K562 (cell line): ENCODE measurements at regions not wholly inside any gene's neighbourhood (a gene's known extent, or its start where the extent isn't known, plus 50 kb on each side); places are given as distances from the start of the nearest gene placed in this dataset.

Experiments
- ATAC-seq: fragments of 200-7000 bp; cut with Tn5 transposase; 3 replicates; pipeline ENCODE4 v1.9.1; 2020; ENCODE audit warnings: moderate library complexity
- BruUV-seq: library from RNA; stranded (reverse); fragments of 400-500 nt; replicated peaks from 2 replicates; lab custom pipeline; 2021; lab: Mats Ljungman, UMichigan
- CTCF ChIA-PET: fragments of 300-600 bp; formaldehyde crosslinking; extraction: SDS; loops from one replicate; lab custom pipeline; 2021; ENCODE audit warnings: low intra/inter-chr PET ratio; lab: Yijun Ruan, JAX
- POLR2A ChIA-PET: fragments of 300-600, 350-650 bp; sonication (Branson Sonifier 250); formaldehyde crosslinking; extraction: SDS; loops from one replicate; lab custom pipeline; 2021; ENCODE audit warnings: antibody characterized with exemption, inconsistent platforms; lab: Yijun Ruan, JAX
- DNase-seq, 4 experiments: peaks; one replicate each; pipeline versions ENCODE4 v3.0.0 to v3.0.0-alpha.2; 2011 to 2018; ENCODE audit warnings: low spot score in 3 of 4, mixed read lengths in 3 of 4; ENCODE audit errors: extremely low read depth in 1 of 4
- FAIRE-seq: peaks from 2 replicates; lab custom pipeline; 2011; peaks lifted over from hg19 to GRCh38; lab: Jason Lieb, UNC
- H2AFZ ChIP-seq: 2 replicates; pipeline ENCODE4 v1.6.0; 2011; ENCODE audit warnings: low read depth, low read length, control low read depth, inconsistent platforms
- H3K27ac ChIP-seq: fragments of 200-600 bp; 3 replicates; pipeline ENCODE4 v1.8.0; 2011; ENCODE audit warnings: low read depth, mild to moderate bottlenecking, control low read depth, inconsistent platforms, low read length, moderate library complexity, mixed read lengths; ENCODE audit errors: extremely low read depth
- H3K27me3 ChIP-seq, 2 experiments: fragments of 300-600 bp in 1 of 2; 2 replicates in 1 of 2; 3 replicates in 1 of 2; pipeline versions ENCODE4 v1.6.0 to v1.8.0; 2011; ENCODE audit warnings: inconsistent platforms in 2 of 2, low read length in 2 of 2, mild to moderate bottlenecking in 1 of 2, mixed read lengths in 1 of 2, moderate library complexity in 1 of 2; ENCODE audit not compliant: control insufficient read depth in 2 of 2, insufficient read depth in 2 of 2
- H3K36me3 ChIP-seq: fragments of 300-600 bp; 3 replicates; pipeline ENCODE4 v1.8.0; 2011; ENCODE audit warnings: mild to moderate bottlenecking, low read length, inconsistent platforms; ENCODE audit not compliant: control insufficient read depth, insufficient read depth
- H3K4me1 ChIP-seq, 2 experiments: fragments of 200-600 bp in 1 of 2; replicated peaks in 1 of 2; 2 replicates in 1 of 2; 3 replicates in 1 of 2; pipeline versions ENCODE4 v1.5.1 to v1.8.0; 2011; ENCODE audit warnings: inconsistent platforms in 2 of 2, low read length in 2 of 2, mild to moderate bottlenecking in 1 of 2, mixed read lengths in 1 of 2, moderate library complexity in 1 of 2; ENCODE audit not compliant: control insufficient read depth in 2 of 2, insufficient read depth in 2 of 2
- H3K4me2 ChIP-seq: 2 replicates; pipeline ENCODE4 v1.6.1; 2011; ENCODE audit warnings: low read length, control low read depth, inconsistent platforms, mixed read lengths; ENCODE audit not compliant: insufficient read depth
- H3K4me3 ChIP-seq: fragments of 200-600 bp; sonication (generic), shearing (Covaris generic); 2 replicates; pipeline ENCODE4 v1.5.1; 2016; ENCODE audit warnings: control low read depth, inconsistent platforms
- H3K79me2 ChIP-seq: fragments of 200-600 bp; 3 replicates; pipeline ENCODE4 v1.8.0; 2011; ENCODE audit warnings: low read length, inconsistent platforms; ENCODE audit not compliant: control insufficient read depth, insufficient read depth
- H3K9ac ChIP-seq, 2 experiments: 2 replicates each; pipeline versions ENCODE4 v1.6.0 to v1.6.1; 2011; ENCODE audit warnings: low read depth in 2 of 2, low read length in 2 of 2, control low read depth in 1 of 2, inconsistent platforms in 1 of 2, mild to moderate bottlenecking in 1 of 2, mixed read lengths in 1 of 2; ENCODE audit not compliant: insufficient read depth in 1 of 2
- H3K9me1 ChIP-seq: one replicate; pipeline ENCODE4 v1.6.0; 2011; ENCODE audit warnings: inconsistent platforms, mild to moderate bottlenecking, low read length, moderate library complexity; ENCODE audit not compliant: control insufficient read depth, insufficient read depth
- H3K9me3 ChIP-seq: replicated peaks from 2 replicates; pipeline ENCODE4 v1.5.1; 2011; ENCODE audit warnings: low read depth, low read length, inconsistent platforms; ENCODE audit not compliant: control insufficient read depth, insufficient read depth
- H4K20me1 ChIP-seq: replicated peaks from 2 replicates; pipeline ENCODE4 v1.6.1; 2011; ENCODE audit warnings: low read length, inconsistent platforms, mixed read lengths; ENCODE audit not compliant: control insufficient read depth, insufficient read depth
- BMI1 ChIP-seq: fragments of 150-350 bp; IDR thresholded peaks from 2 replicates; pipeline ENCODE4 v1.6.1; 2014; ENCODE audit warnings: low read length
- C11orf30 ChIP-seq: fragments of 450-650 bp; IDR thresholded peaks from 2 replicates; pipeline ENCODE4 v1.6.1; 2016; ENCODE audit warnings: low read depth, mild to moderate bottlenecking
- CXXC5 ChIP-seq: fragments of 250-450 bp; sonication (Bioruptor Pico); IDR thresholded peaks from 2 replicates; pipeline ENCODE4 v1.8.0; 2022; ENCODE audit warnings: inconsistent platforms, mild to moderate bottlenecking, moderate library complexity
- GABPB1 ChIP-seq: sonication (generic); formaldehyde crosslinking; IDR thresholded peaks from 2 replicates; pipeline ENCODE4 v1.8.0; 2022; ENCODE audit warnings: mild to moderate bottlenecking, missing genetic modification reagents
- XRCC4 ChIP-seq: IDR thresholded peaks from one replicate; pipeline ENCODE4 v1.6.1; 2011; ENCODE audit not compliant: insufficient read depth, insufficient read length; ENCODE audit errors: extremely low read depth
- ZNF174 ChIP-seq: fragments of 250-450 bp; sonication (Bioruptor Pico); IDR thresholded peaks from 2 replicates; pipeline ENCODE4 v1.4.0; 2020; ENCODE audit warnings: mild to moderate bottlenecking
- ZNF311 ChIP-seq: fragments of 250-450 bp; sonication (Bioruptor Pico); IDR thresholded peaks from 2 replicates; pipeline ENCODE4 v1.4.0; 2020; ENCODE audit warnings: mild to moderate bottlenecking, moderate library complexity
- ZNF717 ChIP-seq: fragments of 250-450 bp; sonication (Bioruptor Pico); IDR thresholded peaks from 2 replicates; pipeline ENCODE4 v1.5.0; 2021
- ZNF766 ChIP-seq: fragments of 200-800 bp; sonication (Bioruptor generic); conservative IDR thresholded peaks from 2 replicates; pipeline ENCODE4 v1.6.1; 2016; ENCODE audit warnings: missing genetic modification characterization, missing compliant biosample characterization
- WGBS: fragments of 100-300 bp; shearing (Covaris generic); methylation state at CpG from one replicate; pipeline ENCODE4 v1.1.6; 2016; ENCODE audit warnings: low coverage, mixed read lengths; ENCODE audit not compliant: insufficient coverage; ENCODE audit errors: missing lambda C conversion rate; 5-methylcytosine and 5-hydroxymethylcytosine counted together
- in situ Hi-C: fragments of 300-500 bp; cut with MboI; formaldehyde crosslinking; loops from 4 replicates; pipeline ENCODE4 v1.15.0; 2018; ENCODE audit warnings: inconsistent platforms, mixed read lengths
- intact Hi-C: fragments of 100-400 bp; cut with micrococcal nuclease; formaldehyde crosslinking; loops from 2 replicates; pipeline ENCODE4 v1.14.2; 2022
- TF ChIP-seq, protein P1 (sequence below): fragments of 450-650 bp; IDR thresholded peaks from one replicate; pipeline ENCODE4 v1.6.1; 2018; ENCODE audit warnings: mild to moderate bottlenecking, moderate library complexity; ENCODE audit not compliant: partially characterized antibody
- TF ChIP-seq, protein P2 (sequence below): fragments of 250-450 bp; sonication (Bioruptor Pico); IDR thresholded peaks from 2 replicates; pipeline ENCODE4 v1.9.0; 2021; ENCODE audit warnings: mild to moderate bottlenecking

DNA sequence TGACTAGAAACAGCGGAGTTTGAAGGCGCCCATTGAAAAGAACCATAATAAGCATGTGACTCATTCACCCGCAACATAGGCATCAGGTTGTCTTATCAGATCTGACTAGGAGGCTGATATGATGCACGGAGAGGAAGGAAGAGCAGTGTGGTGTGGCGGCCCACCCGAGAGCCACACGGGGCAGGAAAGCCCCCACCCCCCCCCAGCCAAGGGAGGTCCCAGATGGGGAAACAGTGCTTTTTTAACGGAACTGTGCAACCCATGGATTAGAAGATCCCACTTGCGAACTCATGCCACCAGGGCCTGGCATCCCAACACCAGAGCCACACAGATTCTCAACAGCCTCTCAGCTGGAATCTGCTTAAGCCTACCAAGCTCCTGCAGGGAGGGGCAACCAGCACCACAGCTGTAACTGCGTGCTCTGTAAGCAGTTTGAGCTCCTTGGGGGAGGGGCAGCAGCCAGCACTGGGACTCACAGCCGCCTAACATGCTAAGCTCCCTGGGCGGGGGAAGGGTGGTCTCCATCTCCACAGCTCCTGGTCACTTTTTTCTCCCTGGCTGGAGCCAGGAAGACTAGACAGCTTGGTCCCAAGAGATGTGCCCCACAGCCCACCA is 466.2 kb downstream of the PDGFC start (continued):
- TF ChIP-seq, protein P1, sequence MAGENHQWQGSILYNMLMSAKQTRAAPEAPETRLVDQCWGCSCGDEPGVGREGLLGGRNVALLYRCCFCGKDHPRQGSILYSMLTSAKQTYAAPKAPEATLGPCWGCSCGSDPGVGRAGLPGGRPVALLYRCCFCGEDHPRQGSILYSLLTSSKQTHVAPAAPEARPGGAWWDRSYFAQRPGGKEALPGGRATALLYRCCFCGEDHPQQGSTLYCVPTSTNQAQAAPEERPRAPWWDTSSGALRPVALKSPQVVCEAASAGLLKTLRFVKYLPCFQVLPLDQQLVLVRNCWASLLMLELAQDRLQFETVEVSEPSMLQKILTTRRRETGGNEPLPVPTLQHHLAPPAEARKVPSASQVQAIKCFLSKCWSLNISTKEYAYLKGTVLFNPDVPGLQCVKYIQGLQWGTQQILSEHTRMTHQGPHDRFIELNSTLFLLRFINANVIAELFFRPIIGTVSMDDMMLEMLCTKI = no peak
- no peak for TF ChIP-seq ZNF174 (CRISPR knock-in tag)
- no peak for TF ChIP-seq BMI1
- TF ChIP-seq C11orf30 = no peak

DNA sequence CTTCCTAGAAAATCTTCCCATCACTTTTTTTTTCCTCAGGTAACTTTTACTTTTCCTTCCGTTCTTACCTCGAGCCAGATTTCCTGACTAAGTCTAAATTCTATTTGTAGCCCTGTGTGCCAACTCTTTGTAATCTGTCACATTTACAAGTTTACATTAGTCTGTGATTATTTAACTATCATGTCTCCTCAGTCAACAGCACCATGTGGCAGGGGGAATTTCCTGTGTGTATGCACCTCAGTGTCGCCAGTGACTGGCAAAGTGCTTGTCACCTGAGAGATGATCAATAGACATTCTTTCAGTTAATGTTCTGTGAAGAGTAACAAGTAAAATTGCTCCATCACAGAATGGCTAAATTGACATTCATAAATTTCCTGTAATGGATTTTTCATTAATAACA is 468.5 kb downstream of the PDGFC start:
- CTCF ChIA-PET = no interaction called here
- POLR2A ChIA-PET = no interaction called here

More for the DNA sequence above, 468.5 kb downstream of the PDGFC start:
- no peak for DNase-seq
- FAIRE-seq = no peak
- Histone ChIP-seq H3K27me3 (no peaks in the 10 kb centered on the region), H3K27ac (no peak overlapping the region), H3K4me2 (no peak overlapping the region), H3K9ac (no peak overlapping the region), H3K36me3 (no peaks in the 10 kb centered on the region), H2AFZ (no peak overlapping the region), H4K20me1 (no peaks in the 10 kb centered on the region), H3K9me3 (no peaks in the 10 kb centered on the region), H3K4me1 (no peaks in the 10 kb centered on the region), H3K4me3 (no peak overlapping the region), H3K79me2 (no peaks in the 10 kb centered on the region), H3K9me1 (no peaks in the 10 kb centered on the region)
- in situ Hi-C loops (no loop called here), intact Hi-C loops (no loop called here)
- WGBS = 3% methylated on average over 3 of the region's 3 CpGs
- ATAC-seq = no peak
- BruUV-seq = no TSS peak
- TF ChIP-seq XRCC4 = no peak
- TF ChIP-seq, protein P2, sequence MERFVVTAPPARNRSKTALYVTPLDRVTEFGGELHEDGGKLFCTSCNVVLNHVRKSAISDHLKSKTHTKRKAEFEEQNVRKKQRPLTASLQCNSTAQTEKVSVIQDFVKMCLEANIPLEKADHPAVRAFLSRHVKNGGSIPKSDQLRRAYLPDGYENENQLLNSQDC = no peak
- TF ChIP-seq ZNF717 (CRISPR knock-in tag) = no peak
- no peak for TF ChIP-seq ZNF766
- TF ChIP-seq CXXC5 = no peak
- no peak for TF ChIP-seq ZNF311 (CRISPR knock-in tag)
- TF ChIP-seq GABPB1 (CRISPR knock-in tag) = no peak
